HFF-Myc (cell line): ENCODE measurements at regions not wholly inside any gene's neighbourhood (a gene's known extent, or its start where the extent isn't known, plus 50 kb on each side); places are given as distances from the start of the nearest gene placed in this dataset.
A peak's percentile ranks its signal among the peaks of the same experiment; 100 is the strongest.

ENCODE experiments used
- DNase-seq: peaks from one replicate; pipeline ENCODE4 v3.0.0-alpha.2; 2011; ENCODE audit warnings: low read depth; ENCODE audit errors: extremely low read depth
- H3K4me3 ChIP-seq: replicated peaks from 2 replicates; pipeline ENCODE4 v1.5.1; 2011; ENCODE audit warnings: low read depth, mild to moderate bottlenecking, control low read depth, low read length
- CTCF ChIP-seq: IDR thresholded peaks from 2 replicates; pipeline ENCODE4 v1.5.1; 2012; ENCODE audit warnings: mild to moderate bottlenecking, low read depth, low read length, control low read depth; ENCODE audit errors: missing control alignments

DNA sequence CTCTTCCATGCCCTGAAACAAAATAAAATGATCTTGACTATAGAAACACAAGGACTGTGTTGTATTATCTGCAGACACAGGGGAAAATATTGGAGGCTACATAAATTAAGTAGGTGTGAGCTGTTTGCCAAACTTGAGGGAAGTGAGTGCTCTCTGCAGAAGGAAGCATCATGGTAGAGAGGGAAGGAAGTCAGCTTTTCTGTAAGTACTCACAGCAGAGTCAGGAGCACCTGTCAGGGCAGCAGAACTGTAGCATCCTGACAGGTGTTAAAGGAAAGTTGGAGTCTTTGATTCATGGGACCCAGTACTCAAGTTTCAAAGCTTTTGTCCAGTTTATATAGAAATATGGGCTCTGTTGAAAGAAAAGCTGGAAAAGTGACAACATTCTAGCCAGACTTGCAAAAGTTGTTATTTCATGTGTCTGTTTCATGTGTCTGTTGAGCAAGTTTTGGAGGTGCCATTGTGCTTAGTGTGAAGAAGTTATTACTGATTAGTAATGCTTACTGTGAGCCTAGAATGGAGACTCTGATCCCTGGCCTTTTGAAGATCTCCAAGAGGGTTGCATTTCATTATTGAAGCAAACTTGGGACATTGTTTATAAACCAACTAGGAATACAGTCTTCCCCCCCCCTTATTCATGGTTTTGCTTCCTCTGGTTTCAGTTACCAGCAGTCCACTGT lies 194.7 kb downstream of the SPATA31D1 start:
- TF ChIP-seq CTCF = no peak
- no peak overlapping the region for H3K4me3 ChIP-seq
- DNase-seq = no peak

GRCh38 chr9:82184524-82184923 lies 196.0 kb downstream of the SPATA31D1 start:
- no peak overlapping the region for H3K4me3 ChIP-seq
- no peak for TF ChIP-seq CTCF
- DNase-seq = no peak

DNA sequence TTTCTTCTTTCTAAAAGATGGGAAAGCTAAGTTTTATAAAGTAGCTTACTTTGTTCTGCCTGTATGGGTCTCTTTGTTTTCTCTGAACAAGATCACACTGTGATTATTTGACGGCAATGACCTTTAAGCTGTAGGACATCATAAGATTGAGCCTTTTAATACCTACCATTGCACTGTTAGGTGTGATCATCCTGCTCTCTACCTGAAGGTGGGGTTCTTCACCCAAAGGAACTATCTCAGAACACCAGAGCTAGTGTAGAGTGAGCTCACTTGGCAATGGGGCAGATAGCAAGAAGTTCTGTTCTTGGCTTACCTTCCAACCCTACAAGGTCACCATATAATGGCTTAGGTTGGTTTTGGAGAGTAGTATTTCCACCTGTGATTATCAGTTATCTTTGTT lies 200.2 kb downstream of the SPATA31D1 start:
- H3K4me3 ChIP-seq = no peak overlapping the region
- DNase-seq = no peak
- TF ChIP-seq CTCF = peak; percentile 2

DNA sequence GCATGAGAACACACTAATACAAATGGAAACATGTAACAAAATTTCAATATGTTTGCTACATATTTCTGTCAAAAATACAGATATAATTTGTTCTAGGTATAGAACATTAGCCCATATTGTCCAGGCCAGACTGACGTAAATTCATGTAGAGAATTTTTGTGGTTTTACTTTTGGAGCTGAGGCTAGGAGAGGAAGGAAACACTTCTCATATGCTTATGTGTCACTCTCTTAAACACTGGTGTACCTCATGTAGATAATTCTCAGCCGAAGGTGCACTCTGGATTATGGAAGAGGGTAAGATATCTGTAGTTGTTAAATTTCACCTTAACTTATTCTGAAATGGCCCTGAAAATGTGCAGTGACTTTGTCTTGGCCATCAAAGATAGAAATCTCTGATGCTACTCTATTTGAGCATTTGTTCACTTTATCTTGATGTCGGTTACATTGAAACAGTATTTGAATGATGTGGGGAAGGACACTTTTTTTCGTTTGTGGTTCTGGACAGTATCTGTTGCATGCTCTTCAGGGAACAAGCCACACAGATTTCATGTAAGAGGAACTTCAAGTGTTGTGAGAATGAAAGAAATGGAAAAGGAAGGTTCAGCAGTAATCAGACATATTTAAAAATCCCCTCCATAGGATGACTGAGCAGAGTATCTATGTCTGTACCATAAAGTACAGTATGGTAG lies 202.7 kb downstream of the SPATA31D1 start:
- no peak for DNase-seq
- TF ChIP-seq CTCF = no peak
- no peak overlapping the region for H3K4me3 ChIP-seq

DNA sequence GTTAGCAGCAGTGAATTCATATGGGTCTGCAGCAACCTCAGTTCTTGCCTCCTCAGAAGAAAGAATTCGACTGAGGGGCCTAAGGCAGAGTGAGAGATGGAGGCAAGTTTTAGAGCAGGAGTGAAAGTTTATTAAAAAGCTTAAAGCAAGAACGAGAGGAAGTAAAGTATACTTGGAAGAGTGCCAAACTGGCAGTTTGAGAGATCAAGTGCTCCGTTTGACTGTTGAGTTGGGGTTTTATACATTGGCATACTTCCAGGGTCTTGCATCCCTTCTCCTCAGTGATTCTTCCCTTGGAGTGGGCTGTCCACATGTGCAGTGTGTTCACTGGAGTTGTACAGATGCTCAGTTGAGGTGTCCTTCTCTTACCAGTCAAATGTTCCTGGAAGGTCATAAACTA lies 203.6 kb downstream of the SPATA31D1 start:
- TF ChIP-seq CTCF = no peak
- no peak for DNase-seq
- H3K4me3 ChIP-seq = no peak overlapping the region

DNA sequence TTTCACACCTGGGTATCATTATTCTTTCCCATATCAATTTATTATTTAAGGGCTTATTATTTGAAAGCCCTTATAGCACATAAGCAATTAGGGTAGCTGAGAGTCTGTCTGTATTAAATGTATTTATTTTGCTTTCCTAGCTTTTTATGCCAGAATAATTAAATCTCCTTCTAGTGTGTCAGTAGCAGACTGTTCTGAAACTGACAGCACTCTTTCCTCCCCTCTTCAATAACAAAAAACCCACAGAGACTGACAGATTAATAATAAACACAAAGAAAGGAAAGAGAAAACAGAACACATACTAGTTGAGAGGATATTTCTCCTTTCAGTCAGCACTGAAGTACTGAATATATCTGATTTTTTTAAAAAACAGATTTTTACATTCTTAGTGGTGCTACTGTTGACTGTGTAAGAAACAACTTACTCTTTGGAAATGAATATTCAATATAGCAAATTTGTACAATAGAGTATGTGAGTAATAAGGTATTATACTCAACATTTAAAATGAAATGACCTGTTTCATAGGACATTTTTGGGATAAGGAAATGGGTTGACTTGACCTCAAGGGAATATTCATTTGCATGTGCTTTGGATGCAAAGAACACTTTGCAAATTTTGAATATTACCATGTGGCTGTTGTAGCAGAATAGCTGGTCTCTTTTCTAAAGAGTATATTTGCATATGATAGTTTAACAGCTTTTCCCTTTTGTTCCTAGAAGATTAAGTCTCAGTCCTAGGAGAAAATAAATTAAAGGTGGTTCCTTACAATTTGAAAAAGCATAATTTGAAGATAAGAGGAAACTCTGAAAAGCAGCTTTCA lies 208.3 kb downstream of the SPATA31D1 start:
- no peak for DNase-seq
- TF ChIP-seq CTCF = no peak
- H3K4me3 ChIP-seq = no peak overlapping the region
